ENCODE measurements at regions not wholly inside any gene's neighbourhood (a gene's known extent, or its start where the extent isn't known, plus 50 kb on each side); places are given as distances from the start of the nearest gene placed in this dataset.

GRCh38 chr2:16172324-16173175 lies 232.2 kb downstream of the MYCN start:
- Mint-ChIP-seq H3K36me3 (ENCODE audit: low read depth) (no peaks in the 10 kb centered on the region), H3K4me3 (no peak overlapping the region), H3K27ac (no peak overlapping the region), H3K27me3 (no peaks in the 10 kb centered on the region), H3K4me1 (no peaks in the 10 kb centered on the region), H3K9me3 (no peaks in the 10 kb centered on the region)
- POLR2A ChIA-PET: no interaction called here
- no peak for ATAC-seq (ENCODE audit: low read depth)
- CTCF ChIA-PET: no interaction called here
- no peak for DNase-seq
- no peak for TF ChIP-seq CTCF (IDR thresholded peaks at IDR 0.05)
- intact Hi-C loops (cut with micrococcal nuclease): no loop called here

- H3K27me3 Mint-ChIP-seq: no peaks in the 10 kb centered on the region
- intact Hi-C loops (cut with micrococcal nuclease): no loop called here
- H3K4me3 Mint-ChIP-seq: no peak overlapping the region
- DNase-seq (no peak), ATAC-seq (ENCODE audit: low read depth) (no peak)
- H3K4me1 Mint-ChIP-seq: no peaks in the 10 kb centered on the region
- CTCF ChIA-PET: no interaction called here
- H3K9me3 Mint-ChIP-seq: no peaks in the 10 kb centered on the region
- POLR2A ChIA-PET: no interaction called here
- H3K36me3 Mint-ChIP-seq (ENCODE audit: low read depth): no peaks in the 10 kb centered on the region
- H3K27ac Mint-ChIP-seq: no peak overlapping the region
- TF ChIP-seq CTCF (IDR thresholded peaks at IDR 0.05): no peak
These were observed 231.1 kb downstream of the MYCN start for GRCh38 chr2:16171425-16171920.

GRCh38 chr2:16170675-16171424 lies 230.5 kb downstream of the MYCN start:
- no peak overlapping the region for H3K4me3 Mint-ChIP-seq

GRCh38 chr2:16169381-16169960 lies 229.1 kb downstream of the MYCN start:
- Mint-ChIP-seq H3K27me3 (no peaks in the 10 kb centered on the region), H3K4me3 (no peak overlapping the region), H3K4me1 (no peaks in the 10 kb centered on the region), H3K27ac (no peak overlapping the region), H3K36me3 (ENCODE audit: low read depth) (no peaks in the 10 kb centered on the region), H3K9me3 (no peaks in the 10 kb centered on the region)
- CTCF ChIA-PET: no interaction called here
- POLR2A ChIA-PET: no interaction called here
- intact Hi-C loops (cut with micrococcal nuclease): no loop called here
- ATAC-seq (ENCODE audit: low read depth) (no peak), DNase-seq (no peak)
- TF ChIP-seq CTCF (IDR thresholded peaks at IDR 0.05): no peak

More at GRCh38 chr2:16170675-16171424, 230.5 kb downstream of the MYCN start:
- TF ChIP-seq CTCF (IDR thresholded peaks at IDR 0.05): no peak
- intact Hi-C loops (cut with micrococcal nuclease): no loop called here
- H3K36me3 Mint-ChIP-seq (ENCODE audit: low read depth): no peaks in the 10 kb centered on the region
- H3K27me3 Mint-ChIP-seq: no peaks in the 10 kb centered on the region
- ChIA-PET CTCF (no interaction called here), POLR2A (no interaction called here)
- H3K4me1 Mint-ChIP-seq: no peaks in the 10 kb centered on the region
- no peaks in the 10 kb centered on the region for H3K9me3 Mint-ChIP-seq
- no peak for DNase-seq
- no peak for ATAC-seq (ENCODE audit: low read depth)
- no peak overlapping the region for H3K27ac Mint-ChIP-seq

Measured in activated B cell treated with CpG ODN at 0.5 μM for 24 hours (primary cell).